ENCODE measurements at regions not wholly inside any gene's neighbourhood (a gene's known extent, or its start where the extent isn't known, plus 50 kb on each side); places are given as distances from the start of the nearest gene placed in this dataset.

- FAIRE-seq (no peak), DNase-seq (ENCODE audit: low read depth) (no peak)
- H3K4me3 ChIP-seq (ENCODE audit: low read depth, low read length): no peak overlapping the region
Observed at GRCh38 chr5:165631235-165631634, 2125.8 kb downstream of the MAT2B start.

GRCh38 chr5:165642366-165642765 lies 2136.9 kb downstream of the MAT2B start:
- Histone ChIP-seq H3K4me3 (ENCODE audit: low read depth, low read length) (no peak overlapping the region), H3K36me3 (ENCODE audit: control insufficient read depth, insufficient read depth, low read length) (no peaks in the 10 kb centered on the region), H3K27me3 (ENCODE audit: control insufficient read depth, insufficient read depth, low read length) (no peaks in the 10 kb centered on the region)
- DNase-seq (ENCODE audit: low read depth): no peak
- no peak for FAIRE-seq
- no peak for TF ChIP-seq CTCF (IDR thresholded peaks at IDR 0.05; ENCODE audit: insufficient read depth, low read length, severe bottlenecking)

More at GRCh38 chr5:165631235-165631634, 2125.8 kb downstream of the MAT2B start:
- H3K27me3 ChIP-seq (ENCODE audit: control insufficient read depth, insufficient read depth, low read length): no peaks in the 10 kb centered on the region
- H3K36me3 ChIP-seq (ENCODE audit: control insufficient read depth, insufficient read depth, low read length): no peaks in the 10 kb centered on the region
- TF ChIP-seq CTCF (IDR thresholded peaks at IDR 0.05; ENCODE audit: insufficient read depth, low read length, severe bottlenecking): no peak

GRCh38 chr5:165665735-165666400 lies 2160.4 kb downstream of the MAT2B start:
- no peaks in the 10 kb centered on the region for H3K36me3 ChIP-seq (ENCODE audit: control insufficient read depth, insufficient read depth, low read length)
- H3K27me3 ChIP-seq (ENCODE audit: control insufficient read depth, insufficient read depth, low read length): no peaks in the 10 kb centered on the region
- no peak for TF ChIP-seq CTCF (IDR thresholded peaks at IDR 0.05; ENCODE audit: insufficient read depth, low read length, severe bottlenecking)
- H3K4me3 ChIP-seq (ENCODE audit: low read depth, low read length): no peak overlapping the region
- FAIRE-seq (no peak), DNase-seq (ENCODE audit: low read depth) (no peak)

GRCh38 chr5:165673499-165673898 lies 2168.1 kb downstream of the MAT2B start:
- Histone ChIP-seq H3K27me3 (ENCODE audit: control insufficient read depth, insufficient read depth, low read length) (no peaks in the 10 kb centered on the region), H3K36me3 (ENCODE audit: control insufficient read depth, insufficient read depth, low read length) (no peaks in the 10 kb centered on the region), H3K4me3 (ENCODE audit: low read depth, low read length) (no peak overlapping the region)
- FAIRE-seq (no peak), DNase-seq (ENCODE audit: low read depth) (no peak)
- no peak for TF ChIP-seq CTCF (IDR thresholded peaks at IDR 0.05; ENCODE audit: insufficient read depth, low read length, severe bottlenecking)

- FAIRE-seq (no peak), DNase-seq (ENCODE audit: low read depth) (no peak)
- H3K4me3 ChIP-seq (ENCODE audit: low read depth, low read length): no peak overlapping the region
- no peaks in the 10 kb centered on the region for H3K36me3 ChIP-seq (ENCODE audit: control insufficient read depth, insufficient read depth, low read length)
- H3K27me3 ChIP-seq (ENCODE audit: control insufficient read depth, insufficient read depth, low read length): no peaks in the 10 kb centered on the region
- TF ChIP-seq CTCF (IDR thresholded peaks at IDR 0.05; ENCODE audit: insufficient read depth, low read length, severe bottlenecking): no peak
Observed at GRCh38 chr5:165695796-165696195, 2190.4 kb downstream of the MAT2B start.

- Histone ChIP-seq H3K27me3 (ENCODE audit: control insufficient read depth, insufficient read depth, low read length) (no peaks in the 10 kb centered on the region), H3K4me3 (ENCODE audit: low read depth, low read length) (no peak overlapping the region), H3K36me3 (ENCODE audit: control insufficient read depth, insufficient read depth, low read length) (no peaks in the 10 kb centered on the region)
- DNase-seq (ENCODE audit: low read depth) (no peak), FAIRE-seq (no peak)
- TF ChIP-seq CTCF (IDR thresholded peaks at IDR 0.05; ENCODE audit: insufficient read depth, low read length, severe bottlenecking): no peak
Observed at GRCh38 chr5:165705960-165706359, 2200.5 kb downstream of the MAT2B start.

Data from bronchial epithelial cell (primary cell).